AG09319 (cell line): ENCODE measurements at regions not wholly inside any gene's neighbourhood (a gene's known extent, or its start where the extent isn't known, plus 50 kb on each side); places are given as distances from the start of the nearest gene placed in this dataset.

ENCODE experiments used
- DNase-seq: peaks from one replicate; pipeline ENCODE4 v3.0.0-alpha.2; 2010; ENCODE audit warnings: low read depth; ENCODE audit errors: extremely low read depth
- CTCF ChIP-seq: IDR thresholded peaks from 2 replicates; pipeline ENCODE4 v1.5.1; 2011; ENCODE audit warnings: low read depth, mild to moderate bottlenecking, inconsistent platforms, low read length, moderate library complexity

GRCh38 chr2:219772103-219772635, 144.7 kb downstream of the SLC4A3 start:
- no peak for DNase-seq
- TF ChIP-seq CTCF, result no peak

GRCh38 chr2:219772697-219773096, 145.3 kb downstream of the SLC4A3 start:
- no peak for DNase-seq
- TF ChIP-seq CTCF, result no peak

GRCh38 chr2:219775506-219775905, 148.1 kb downstream of the SLC4A3 start:
- no peak for DNase-seq
- TF ChIP-seq CTCF, result no peak

- no peak for TF ChIP-seq CTCF
- DNase-seq, result no peak
Measured at GRCh38 chr2:219777388-219777787, 150.0 kb downstream of the SLC4A3 start.

GRCh38 chr2:219778189-219778588, 150.8 kb downstream of the SLC4A3 start:
- no peak for TF ChIP-seq CTCF
- DNase-seq, result no peak

- DNase-seq, result no peak
- TF ChIP-seq CTCF, result no peak
Measured at GRCh38 chr2:219782737-219783348, 155.4 kb downstream of the SLC4A3 start.

GRCh38 chr2:219783359-219783975, 156.0 kb downstream of the SLC4A3 start:
- no peak for TF ChIP-seq CTCF
- DNase-seq, result no peak
